ENCODE measurements at regions not wholly inside any gene's neighbourhood (a gene's known extent, or its start where the extent isn't known, plus 50 kb on each side); places are given as distances from the start of the nearest gene placed in this dataset.

DNA sequence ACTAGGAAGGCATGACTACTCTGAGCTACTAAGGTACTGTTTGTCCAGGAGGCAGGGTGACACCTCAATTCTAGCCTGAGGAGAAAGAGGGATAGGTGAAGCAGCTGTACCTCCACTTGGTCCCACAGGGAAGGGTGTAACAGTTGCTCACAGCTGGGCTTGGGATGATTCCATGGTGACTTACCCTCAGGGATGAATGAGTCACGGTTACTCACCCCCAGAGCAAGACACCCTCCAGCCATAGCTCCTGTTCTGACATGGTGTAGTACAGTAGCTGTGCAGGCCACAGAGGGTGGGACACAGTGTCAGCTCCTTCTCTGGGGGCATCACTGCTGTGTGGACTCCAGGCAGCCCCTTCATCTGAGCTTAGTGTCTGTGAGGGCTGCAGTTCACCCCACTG is 868.6 kb upstream of the SEMA6D start:
- peak; percentile 19 for DNase-seq

More for the DNA sequence above, 868.6 kb upstream of the SEMA6D start:
- Histone ChIP-seq H3K36me3 (ENCODE audit: control insufficient read depth, insufficient read depth, low read length) (no peaks in the 10 kb centered on the region), H3K9me3 (ENCODE audit: control insufficient read depth, insufficient read depth, low read length) (peaks cover 19% of the 10 kb centered on the region; the same call in 1 of the 2 replicates), H3K4ac (ENCODE audit: low read depth, low read length) (no peak overlapping the region), H3K27me3 (ENCODE audit: control insufficient read depth, insufficient read depth, low read length) (no peaks in the 10 kb centered on the region), H4K20me1 (ENCODE audit: insufficient read depth, low read length) (no peaks in the 10 kb centered on the region), H2BK120ac (ENCODE audit: low read depth, low read length) (no peak overlapping the region), H3K4me3 (ENCODE audit: insufficient read depth, low read depth, low read length) (no peak overlapping the region), H2AFZ (replicated peaks; ENCODE audit: low read length, poor library complexity) (peak overlapping the region; percentile 8), H3K4me2 (ENCODE audit: low read depth, low read length) (no peak overlapping the region), H3K27ac (ENCODE audit: insufficient read depth, low read length) (no peak overlapping the region), H3K4me1 (ENCODE audit: control insufficient read depth, insufficient read depth, low read length) (no peaks in the 10 kb centered on the region), H4K8ac (ENCODE audit: low read depth in 2 of 2, low read length in 2 of 2) (no peak overlapping the region), H4K5ac (ENCODE audit: low read depth, low read length) (no peak overlapping the region), H2BK5ac (ENCODE audit: low read depth, low read length, poor library complexity, severe bottlenecking) (no peak overlapping the region), H3K79me1 (ENCODE audit: low read depth in 1 of 2, low read length in 2 of 2) (no peaks in the 10 kb centered on the region), H4K91ac (ENCODE audit: insufficient read depth, low read depth, low read length) (no peak overlapping the region), H2BK20ac (ENCODE audit: low read depth, low read length) (no peak overlapping the region), H3K18ac (ENCODE audit: low read depth, low read length) (no peak overlapping the region), H2AK5ac (ENCODE audit: low read depth, low read length) (no peak overlapping the region), H2BK15ac (ENCODE audit: low read depth, low read length) (no peak overlapping the region), H3K14ac (replicated peaks; ENCODE audit: low read depth, low read length) (no peak overlapping the region), H3K9ac (ENCODE audit: low read depth, low read length) (no peak overlapping the region), H2AK9ac (replicated peaks; ENCODE audit: low read depth, low read length, poor library complexity) (no peak overlapping the region), H3K56ac (ENCODE audit: extremely low read depth, insufficient read depth, low read length) (no peak overlapping the region), H3K23ac (ENCODE audit: low read depth, low read length) (no peak overlapping the region), H3K9me1 (ENCODE audit: insufficient read depth, low read length) (no peaks in the 10 kb centered on the region)
- in situ Hi-C loops (cut with MboI; ENCODE audit: low sequenced_read_pairs) (no loop called here), dilution Hi-C loops (cut with HindIII; ENCODE audit: low sequenced_read_pairs, unreplicated experiment) (no loop called here), intact Hi-C loops (cut with micrococcal nuclease) (no loop called here)
- ChIA-PET POLR2A (ENCODE audit: unreplicated experiment) (no interaction called here), CTCF (no interaction called here)
- BruUV-seq (replicated peaks): no TSS peak
- WGBS, 2 experiments (ENCODE audit: extremely low coverage in 2 of 2, insufficient read length in 1 of 2): no CpG with 5 or more reads among the region's 1 CpG
- no peak for ATAC-seq (ENCODE audit: low read depth)
- no peak for TF ChIP-seq RCOR1 (IDR thresholded peaks at IDR 0.05; ENCODE audit: insufficient replicate concordance, low read length)

Measured in IMR-90 (cell line).